ENCODE measurements at regions not wholly inside any gene's neighbourhood (a gene's known extent, or its start where the extent isn't known, plus 50 kb on each side); places are given as distances from the start of the nearest gene placed in this dataset.

GRCh38 chr12:59839514-59839913 lies 243.7 kb downstream of the SLC16A7 start (continued):
- TF ChIP-seq NRF1 (IDR thresholded peaks at IDR 0.05; ENCODE audit: low read depth, low read length): no peak
- TF ChIP-seq MAX (IDR thresholded peaks at IDR 0.05): no peak
- no peak for TF ChIP-seq EP300 (IDR thresholded peaks at IDR 0.05; ENCODE audit: borderline replicate concordance in 1 of 2, low read depth in 2 of 2, low read length in 2 of 2)
- no peak for TF ChIP-seq SIN3A (conservative IDR thresholded peaks at IDR 0.05 in 1 of 2, IDR thresholded peaks at IDR 0.05 in 1 of 2; ENCODE audit: low read depth in 1 of 2, low read length in 2 of 2)
